Activated CD8-positive, alpha-beta T cell treated with anti-CD3 and anti-CD28 coated beads for 36 hours (primary cell): ENCODE measurements at regions not wholly inside any gene's neighbourhood (a gene's known extent, or its start where the extent isn't known, plus 50 kb on each side); places are given as distances from the start of the nearest gene placed in this dataset.

ENCODE experiments used
- ATAC-seq: fragments of 200-7000 bp; cut with Tn5 transposase; one replicate; pipeline ENCODE4 v1.10.0; 2021; ENCODE audit warnings: mild to moderate bottlenecking, moderate library complexity
- CTCF ChIA-PET: fragments of 350-600 bp; sonication (Branson Sonifier 250); formaldehyde crosslinking; loops from one replicate; lab custom pipeline; 2021; ENCODE audit warnings: antibody characterized with exemption; lab: Charles Lee
- POLR2A ChIA-PET: fragments of 350-600 bp; sonication (Branson Sonifier 250); formaldehyde crosslinking; loops from one replicate; lab custom pipeline; 2021; ENCODE audit warnings: antibody characterized with exemption; lab: Charles Lee
- DNase-seq: peaks from one replicate; pipeline ENCODE4 v3.0.0-alpha.2; 2020
- H3K27ac Mint-ChIP-seq: one replicate; pipeline ENCODE4 v1.8.0; 2021; ENCODE audit warnings: mild to moderate bottlenecking, mixed read lengths
- H3K27me3 Mint-ChIP-seq: one replicate; pipeline ENCODE4 v1.8.0; 2021; ENCODE audit warnings: mixed read lengths
- H3K36me3 Mint-ChIP-seq: one replicate; pipeline ENCODE4 v1.8.0; 2021; ENCODE audit warnings: low read depth, mixed read lengths
- H3K4me1 Mint-ChIP-seq: one replicate; pipeline ENCODE4 v1.8.0; 2021; ENCODE audit warnings: low read depth, mixed read lengths
- H3K4me3 Mint-ChIP-seq: one replicate; pipeline ENCODE4 v1.8.0; 2021; ENCODE audit warnings: mild to moderate bottlenecking, moderate library complexity, mixed read lengths
- H3K9me3 Mint-ChIP-seq: one replicate; pipeline ENCODE4 v1.8.0; 2021; ENCODE audit warnings: mixed read lengths
- intact Hi-C: fragments of 100-400 bp; cut with micrococcal nuclease; formaldehyde crosslinking; loops from one replicate; pipeline ENCODE4 v1.10.0; 2022
- TF ChIP-seq, protein P1 (sequence below): fragments of 200-600 bp; IDR thresholded peaks from one replicate; pipeline ENCODE4 v1.8.0; 2022; ENCODE audit warnings: antibody characterized with exemption, mild to moderate bottlenecking

DNA sequence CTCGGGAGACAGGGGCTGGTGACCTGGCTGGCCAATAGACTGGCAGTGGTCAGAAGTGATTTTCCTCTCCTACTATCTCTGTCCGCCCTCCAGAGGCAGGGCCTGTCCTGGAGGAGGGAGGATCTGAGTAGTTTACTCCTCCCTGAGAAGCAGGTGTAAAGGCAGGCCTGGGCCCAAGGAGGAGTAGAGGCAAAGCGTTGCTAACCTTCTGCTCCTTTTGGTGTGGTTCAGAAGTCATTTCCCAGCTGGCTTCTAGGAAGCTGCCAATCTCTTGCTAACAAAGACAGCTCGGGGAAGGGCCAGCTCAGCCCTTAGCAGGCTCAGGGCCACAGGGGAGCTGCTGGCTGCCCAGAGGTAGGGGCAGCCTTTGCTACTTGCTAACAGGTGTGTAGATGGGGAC, 151.1 kb upstream of the NECTIN1 start:
- H3K27ac Mint-ChIP-seq = no peak overlapping the region
- no peak overlapping the region for H3K4me3 Mint-ChIP-seq
- TF ChIP-seq, protein P1, sequence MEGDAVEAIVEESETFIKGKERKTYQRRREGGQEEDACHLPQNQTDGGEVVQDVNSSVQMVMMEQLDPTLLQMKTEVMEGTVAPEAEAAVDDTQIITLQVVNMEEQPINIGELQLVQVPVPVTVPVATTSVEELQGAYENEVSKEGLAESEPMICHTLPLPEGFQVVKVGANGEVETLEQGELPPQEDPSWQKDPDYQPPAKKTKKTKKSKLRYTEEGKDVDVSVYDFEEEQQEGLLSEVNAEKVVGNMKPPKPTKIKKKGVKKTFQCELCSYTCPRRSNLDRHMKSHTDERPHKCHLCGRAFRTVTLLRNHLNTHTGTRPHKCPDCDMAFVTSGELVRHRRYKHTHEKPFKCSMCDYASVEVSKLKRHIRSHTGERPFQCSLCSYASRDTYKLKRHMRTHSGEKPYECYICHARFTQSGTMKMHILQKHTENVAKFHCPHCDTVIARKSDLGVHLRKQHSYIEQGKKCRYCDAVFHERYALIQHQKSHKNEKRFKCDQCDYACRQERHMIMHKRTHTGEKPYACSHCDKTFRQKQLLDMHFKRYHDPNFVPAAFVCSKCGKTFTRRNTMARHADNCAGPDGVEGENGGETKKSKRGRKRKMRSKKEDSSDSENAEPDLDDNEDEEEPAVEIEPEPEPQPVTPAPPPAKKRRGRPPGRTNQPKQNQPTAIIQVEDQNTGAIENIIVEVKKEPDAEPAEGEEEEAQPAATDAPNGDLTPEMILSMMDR = no peak
- ChIA-PET CTCF (no interaction called here), POLR2A (no interaction called here)
- peaks cover 6% of the 10 kb centered on the region for H3K27me3 Mint-ChIP-seq
- H3K9me3 Mint-ChIP-seq = no peaks in the 10 kb centered on the region
- intact Hi-C loops = no loop called here
- ATAC-seq = no peak
- no peaks in the 10 kb centered on the region for H3K4me1 Mint-ChIP-seq
- H3K36me3 Mint-ChIP-seq = no peaks in the 10 kb centered on the region
- no peak for DNase-seq

DNA sequence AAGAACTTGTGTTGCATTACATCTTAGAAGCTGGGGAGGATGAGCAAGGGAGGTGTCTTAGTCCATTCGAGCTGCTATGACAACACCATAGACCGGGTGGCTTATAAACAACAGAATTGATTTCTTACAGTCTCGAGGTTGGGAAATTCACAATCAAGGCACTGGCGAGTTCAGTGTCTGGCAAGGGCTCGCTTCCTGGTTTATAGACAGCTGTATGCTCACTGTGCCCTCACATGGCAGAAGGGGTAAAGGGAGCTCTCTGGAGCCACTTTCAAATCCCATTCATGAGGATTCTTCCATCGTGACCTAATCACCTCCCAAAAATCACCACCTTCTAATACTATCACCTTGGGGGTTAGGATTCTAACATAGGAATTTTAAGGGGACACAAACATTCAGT, 150.0 kb upstream of the NECTIN1 start:
- Mint-ChIP-seq H3K27me3 (peaks cover 3% of the 10 kb centered on the region), H3K4me1 (no peaks in the 10 kb centered on the region), H3K9me3 (no peaks in the 10 kb centered on the region), H3K4me3 (no peak overlapping the region), H3K36me3 (no peaks in the 10 kb centered on the region), H3K27ac (no peak overlapping the region)
- CTCF ChIA-PET = no interaction called here
- DNase-seq (no peak), ATAC-seq (no peak)
- POLR2A ChIA-PET = no interaction called here
- intact Hi-C loops = no loop called here
- TF ChIP-seq, protein P1 = no peak

DNA sequence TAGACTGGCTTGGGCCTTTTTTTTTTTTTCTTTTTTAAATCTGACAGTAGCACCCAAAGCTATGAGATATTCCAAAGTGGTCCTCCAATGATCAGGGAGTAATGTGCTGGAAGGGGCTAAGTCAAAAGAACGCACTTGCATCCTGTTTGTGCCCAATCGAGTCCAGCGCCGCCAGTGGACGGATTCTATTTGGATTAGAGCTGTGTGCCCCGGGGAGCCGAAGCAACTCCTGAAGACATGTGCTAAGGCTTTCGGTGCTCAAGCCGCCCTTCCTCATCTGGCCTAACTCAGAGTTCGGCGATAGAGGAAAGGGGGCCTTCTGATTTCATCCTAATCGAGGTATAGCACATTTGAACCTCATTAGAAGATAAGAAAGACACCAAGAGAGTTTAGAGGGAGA, 147.8 kb upstream of the NECTIN1 start:
- ChIA-PET POLR2A (no interaction called here), CTCF (no interaction called here)
- TF ChIP-seq, protein P1 = no peak
- ATAC-seq (no peak), DNase-seq (no peak)
- Mint-ChIP-seq H3K9me3 (no peaks in the 10 kb centered on the region), H3K4me3 (no peak overlapping the region), H3K27ac (no peak overlapping the region), H3K36me3 (no peaks in the 10 kb centered on the region), H3K4me1 (no peaks in the 10 kb centered on the region), H3K27me3 (peaks cover 3% of the 10 kb centered on the region)
- intact Hi-C loops = no loop called here

DNA sequence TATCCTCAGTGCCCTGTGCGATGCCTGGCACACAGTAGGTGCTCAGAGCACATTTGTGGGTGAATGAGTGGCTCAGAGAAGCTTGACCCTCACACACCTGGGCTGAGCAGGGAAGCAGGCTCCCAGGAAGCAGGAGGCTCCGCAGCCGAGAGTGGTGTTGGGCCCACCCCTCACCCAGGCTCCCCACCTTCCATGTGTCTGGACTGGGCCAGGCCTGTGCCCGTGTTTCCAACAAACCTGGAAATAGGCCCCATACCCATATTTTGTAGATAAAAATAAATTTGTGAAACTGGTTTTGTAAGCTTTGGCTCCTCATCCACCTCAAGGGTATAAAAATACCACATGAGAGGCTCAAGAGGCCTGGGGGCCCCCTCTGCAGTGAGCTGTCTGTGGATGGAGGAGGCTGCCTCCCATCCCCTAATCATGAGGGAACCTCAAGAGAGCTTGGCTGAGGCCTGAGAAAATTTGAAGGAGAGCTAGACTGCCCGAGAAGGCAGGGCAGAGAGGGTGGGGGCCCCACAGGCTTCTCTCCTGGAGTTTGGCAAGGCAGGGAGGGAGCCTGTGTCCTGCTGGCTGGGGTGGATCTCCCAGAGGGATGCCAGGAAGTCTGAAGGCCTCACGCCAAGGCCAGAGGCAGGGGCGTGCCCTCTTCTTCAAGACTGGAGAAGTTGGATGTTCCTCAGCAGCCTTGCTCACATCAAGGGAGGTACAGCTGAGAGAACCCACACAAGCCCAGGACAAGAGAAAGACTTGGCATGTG, 147.0 kb upstream of the NECTIN1 start:
- Mint-ChIP-seq H3K27ac (no peak overlapping the region), H3K4me1 (no peaks in the 10 kb centered on the region), H3K4me3 (no peak overlapping the region), H3K9me3 (no peaks in the 10 kb centered on the region), H3K36me3 (no peaks in the 10 kb centered on the region), H3K27me3 (peaks cover 3% of the 10 kb centered on the region)
- ATAC-seq = no peak
- TF ChIP-seq, protein P1 = no peak
- intact Hi-C loops = no loop called here
- no peak for DNase-seq
- POLR2A ChIA-PET = no interaction called here
- CTCF ChIA-PET = no interaction called here

DNA sequence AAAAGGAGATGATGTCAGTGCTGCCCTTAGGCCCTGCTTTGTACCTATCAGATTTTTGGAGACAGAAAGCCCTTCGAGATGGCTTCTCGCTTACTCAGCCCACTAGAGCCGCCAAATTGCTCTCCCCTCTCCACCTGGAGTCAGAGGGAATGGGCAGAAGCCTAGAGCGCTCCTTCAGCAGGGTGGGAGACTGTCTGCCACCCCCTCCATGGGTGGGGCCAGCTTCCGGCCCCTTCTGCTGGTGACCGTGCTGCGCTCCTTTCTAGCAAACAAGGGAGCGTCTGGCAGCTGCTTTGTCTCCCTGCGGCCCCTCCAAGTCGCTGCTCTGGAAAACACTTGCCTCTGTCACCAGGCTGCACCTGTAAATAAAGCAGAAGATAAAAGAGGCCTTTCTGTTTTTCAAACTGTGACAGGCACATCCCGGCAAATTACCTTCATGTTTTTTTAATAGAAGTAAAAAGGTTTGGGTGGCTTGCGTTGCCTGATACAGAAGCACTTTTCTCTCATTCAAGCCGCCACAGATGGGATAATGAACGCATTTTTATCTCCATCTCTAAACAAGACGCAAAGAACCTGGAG, 145.7 kb upstream of the NECTIN1 start:
- ATAC-seq (no peak), DNase-seq (no peak)
- H3K4me1 Mint-ChIP-seq = no peaks in the 10 kb centered on the region
- TF ChIP-seq, protein P1 = no peak
- ChIA-PET POLR2A (no interaction called here), CTCF (no interaction called here)
- H3K27me3 Mint-ChIP-seq = peaks cover 3% of the 10 kb centered on the region
- no peak overlapping the region for H3K27ac Mint-ChIP-seq
- intact Hi-C loops = no loop called here
- H3K9me3 Mint-ChIP-seq = no peaks in the 10 kb centered on the region
- no peak overlapping the region for H3K4me3 Mint-ChIP-seq
- H3K36me3 Mint-ChIP-seq = no peaks in the 10 kb centered on the region
